Lower leg skin (tissue), 4 donors: ENCODE measurements at regions not wholly inside any gene's neighbourhood (a gene's known extent, or its start where the extent isn't known, plus 50 kb on each side); places are given as distances from the start of the nearest gene placed in this dataset.

ENCODE experiments used
- DNase-seq, 2 donors: peaks; one replicate each; pipeline ENCODE4 v3.0.0-alpha.2; 2019; ENCODE audit warnings: low spot score in 2 of 2
- H3K4me3 ChIP-seq: fragments of 200-600 bp; sonication (generic); 2 replicates; pipeline ENCODE4 v1.5.1; 2017; ENCODE audit warnings: mild to moderate bottlenecking, low read depth; ENCODE audit not compliant: poor library complexity, severe bottlenecking
- CTCF ChIP-seq, 3 donors: fragments of 450-650 bp; IDR thresholded peaks; one replicate each; pipeline ENCODE4 v1.5.1; 2016; ENCODE audit warnings: antibody characterized with exemption in 3 of 3, mild to moderate bottlenecking in 3 of 3, moderate library complexity in 2 of 3
- POLR2A ChIP-seq, 2 donors: fragments of 450-650 bp; IDR thresholded peaks; one replicate each; pipeline ENCODE4 v1.6.1; 2016 to 2017; ENCODE audit warnings: antibody characterized with exemption in 2 of 2, mild to moderate bottlenecking in 1 of 2, moderate library complexity in 1 of 2
- WGBS, 2 donors: methylation state at CpG; one replicate each; pipeline ENCODE4 v1.1.5; 2018; 5-methylcytosine and 5-hydroxymethylcytosine counted together
- intact Hi-C: fragments of 100-400 bp; cut with DNase I; formaldehyde crosslinking; loops from one replicate; pipeline ENCODE4 v1.15.0; 2023; ENCODE audit warnings: low total_unique reads

GRCh38 chr12:83349907-83350611, 663.4 kb downstream of the TMTC2 start:
- TF ChIP-seq POLR2A (IDR thresholded peaks at IDR 0.05) (no peak), CTCF (IDR thresholded peaks at IDR 0.05) (no peak)
- intact Hi-C loops, result no loop called here
- H3K4me3 ChIP-seq, result no peak overlapping the region
- WGBS, 2 donors, result 74 to 82% methylated on average over 4 of the region's 4 CpGs
- no peak for DNase-seq

GRCh38 chr12:83346333-83346732, 659.6 kb downstream of the TMTC2 start:
- no peak for TF ChIP-seq POLR2A (IDR thresholded peaks at IDR 0.05)
- TF ChIP-seq CTCF (IDR thresholded peaks at IDR 0.05), result no peak
- no peak for DNase-seq
- intact Hi-C loops, result no loop called here
- H3K4me3 ChIP-seq, result no peak overlapping the region

- no peak overlapping the region for H3K4me3 ChIP-seq
- intact Hi-C loops, result no loop called here
- DNase-seq, result no peak
- TF ChIP-seq CTCF (IDR thresholded peaks at IDR 0.05) (no peak), POLR2A (IDR thresholded peaks at IDR 0.05) (no peak)
Observed at GRCh38 chr12:83343767-83344166, 657.1 kb downstream of the TMTC2 start.

GRCh38 chr12:83335748-83336147, 649.0 kb downstream of the TMTC2 start:
- 80 to 91% methylated on average over 2 of the region's 2 CpGs for WGBS, 2 donors
- no peak for TF ChIP-seq CTCF (IDR thresholded peaks at IDR 0.05)
- no peak for TF ChIP-seq POLR2A (IDR thresholded peaks at IDR 0.05)
- intact Hi-C loops, result no loop called here
- no peak overlapping the region for H3K4me3 ChIP-seq
- DNase-seq, result no peak

- DNase-seq, result no peak
- no peak overlapping the region for H3K4me3 ChIP-seq
- TF ChIP-seq POLR2A (IDR thresholded peaks at IDR 0.05) (no peak), CTCF (IDR thresholded peaks at IDR 0.05) (no peak)
- intact Hi-C loops, result no loop called here
Observed at GRCh38 chr12:83326666-83327065, 640.0 kb downstream of the TMTC2 start.

- no peak overlapping the region for H3K4me3 ChIP-seq
- 31 to 39% methylated on average over 1 of the region's 1 CpG for WGBS, 2 donors
Observed at GRCh38 chr12:83323866-83324265, 637.2 kb downstream of the TMTC2 start.

More at GRCh38 chr12:83323866-83324265, 637.2 kb downstream of the TMTC2 start:
- TF ChIP-seq POLR2A (IDR thresholded peaks at IDR 0.05) (no peak), CTCF (IDR thresholded peaks at IDR 0.05) (no peak)
- no peak for DNase-seq
- intact Hi-C loops, result no loop called here
